ENCODE measurements at regions not wholly inside any gene's neighbourhood (a gene's known extent, or its start where the extent isn't known, plus 50 kb on each side); places are given as distances from the start of the nearest gene placed in this dataset.

DNA sequence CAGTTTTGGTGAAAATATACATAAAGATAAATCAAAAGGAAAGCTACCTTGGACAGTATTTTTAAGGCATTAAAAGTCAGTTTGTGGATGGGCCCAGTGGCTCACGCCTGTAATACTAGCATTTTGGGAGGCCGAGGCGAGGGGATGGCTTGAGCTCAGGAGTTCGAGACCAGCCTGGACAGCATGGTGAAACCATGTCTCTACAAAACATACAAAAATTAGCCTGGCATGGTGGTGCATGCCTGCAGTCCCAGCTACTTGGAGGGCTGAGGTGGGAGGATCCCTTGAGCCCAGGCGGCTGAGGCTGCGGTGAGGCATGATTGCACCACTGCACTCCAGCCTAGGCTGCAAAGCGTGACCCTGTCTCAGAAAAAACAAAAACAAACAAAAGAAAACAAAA, 1253.8 kb downstream of the MRPL39 start:
- Mint-ChIP-seq H3K9me3 (ENCODE audit: unreplicated experiment) (no peaks in the 10 kb centered on the region), H3K27ac (ENCODE audit: unreplicated experiment) (no peak overlapping the region), H3K4me3 (ENCODE audit: unreplicated experiment) (no peak overlapping the region), H3K27me3 (ENCODE audit: low read depth, unreplicated experiment) (no peaks in the 10 kb centered on the region), H3K36me3 (ENCODE audit: low read depth, unreplicated experiment) (no peaks in the 10 kb centered on the region), H3K4me1 (ENCODE audit: low read depth, unreplicated experiment) (no peaks in the 10 kb centered on the region)
- Histone ChIP-seq H3K4me1 (ENCODE audit: insufficient read depth, low read length) (no peaks in the 10 kb centered on the region), H3K4me2 (ENCODE audit: low read length) (no peak overlapping the region), H3K9me3 (ENCODE audit: insufficient read depth, low read depth, low read length) (no peaks in the 10 kb centered on the region), H3K9ac (ENCODE audit: low read length) (no peak overlapping the region), H3K4me3 (ENCODE audit: insufficient read depth, low read depth, low read length) (no peak overlapping the region), H3K36me3 (ENCODE audit: insufficient read depth, low read length) (no peaks in the 10 kb centered on the region), H3K27me3 (ENCODE audit: insufficient read depth, low read length) (no peaks in the 10 kb centered on the region), H2AFZ (ENCODE audit: low read depth, low read length) (no peak overlapping the region), H3K27ac (ENCODE audit: low read depth, low read length) (no peak overlapping the region), H3K79me2 (ENCODE audit: insufficient read depth, low read length) (no peaks in the 10 kb centered on the region), H4K20me1 (ENCODE audit: insufficient read depth, low read length) (no peaks in the 10 kb centered on the region)
- TF ChIP-seq EZH2 (IDR thresholded peaks at IDR 0.05; ENCODE audit: insufficient read depth, low read length): no peak
- TF ChIP-seq, protein P1, sequence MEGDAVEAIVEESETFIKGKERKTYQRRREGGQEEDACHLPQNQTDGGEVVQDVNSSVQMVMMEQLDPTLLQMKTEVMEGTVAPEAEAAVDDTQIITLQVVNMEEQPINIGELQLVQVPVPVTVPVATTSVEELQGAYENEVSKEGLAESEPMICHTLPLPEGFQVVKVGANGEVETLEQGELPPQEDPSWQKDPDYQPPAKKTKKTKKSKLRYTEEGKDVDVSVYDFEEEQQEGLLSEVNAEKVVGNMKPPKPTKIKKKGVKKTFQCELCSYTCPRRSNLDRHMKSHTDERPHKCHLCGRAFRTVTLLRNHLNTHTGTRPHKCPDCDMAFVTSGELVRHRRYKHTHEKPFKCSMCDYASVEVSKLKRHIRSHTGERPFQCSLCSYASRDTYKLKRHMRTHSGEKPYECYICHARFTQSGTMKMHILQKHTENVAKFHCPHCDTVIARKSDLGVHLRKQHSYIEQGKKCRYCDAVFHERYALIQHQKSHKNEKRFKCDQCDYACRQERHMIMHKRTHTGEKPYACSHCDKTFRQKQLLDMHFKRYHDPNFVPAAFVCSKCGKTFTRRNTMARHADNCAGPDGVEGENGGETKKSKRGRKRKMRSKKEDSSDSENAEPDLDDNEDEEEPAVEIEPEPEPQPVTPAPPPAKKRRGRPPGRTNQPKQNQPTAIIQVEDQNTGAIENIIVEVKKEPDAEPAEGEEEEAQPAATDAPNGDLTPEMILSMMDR (IDR thresholded peaks at IDR 0.05; ENCODE audit: insufficient read depth, low read depth, low read length): no peak
- DNase-seq (ENCODE audit: low read depth) (no peak), FAIRE-seq (no peak)

DNA sequence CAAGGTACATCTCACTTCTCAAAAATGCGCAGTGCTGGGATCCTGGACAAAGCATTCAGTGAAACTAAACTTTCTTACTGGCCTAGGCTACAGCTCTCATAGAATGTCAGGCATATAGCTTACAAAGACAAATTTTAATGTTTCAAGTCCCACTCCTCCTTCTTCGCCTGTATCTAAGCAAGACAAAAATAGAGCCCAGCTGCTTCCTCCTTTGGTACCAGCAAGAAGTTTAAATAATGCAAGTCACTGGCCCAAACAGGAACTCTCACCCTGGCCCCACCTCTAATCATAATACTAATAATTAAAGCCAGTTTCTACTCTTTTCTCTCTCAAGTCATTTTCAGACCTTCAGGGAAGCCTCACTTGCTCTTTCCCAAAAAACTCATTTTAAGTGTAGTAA, 1267.9 kb downstream of the MRPL39 start:
- Histone ChIP-seq H3K27ac (ENCODE audit: low read depth, low read length) (no peak overlapping the region), H3K9me3 (ENCODE audit: insufficient read depth, low read depth, low read length) (no peaks in the 10 kb centered on the region), H4K20me1 (ENCODE audit: insufficient read depth, low read length) (no peaks in the 10 kb centered on the region), H3K27me3 (ENCODE audit: insufficient read depth, low read length) (no peaks in the 10 kb centered on the region), H3K4me1 (ENCODE audit: insufficient read depth, low read length) (no peaks in the 10 kb centered on the region), H2AFZ (ENCODE audit: low read depth, low read length) (no peak overlapping the region), H3K79me2 (ENCODE audit: insufficient read depth, low read length) (no peaks in the 10 kb centered on the region), H3K36me3 (ENCODE audit: insufficient read depth, low read length) (no peaks in the 10 kb centered on the region), H3K9ac (ENCODE audit: low read length) (no peak overlapping the region), H3K4me2 (ENCODE audit: low read length) (no peak overlapping the region), H3K4me3 (ENCODE audit: insufficient read depth, low read depth, low read length) (no peak overlapping the region)
- no peak overlapping the region for H3K27ac Mint-ChIP-seq (ENCODE audit: unreplicated experiment)
- no peak for TF ChIP-seq EZH2 (IDR thresholded peaks at IDR 0.05; ENCODE audit: insufficient read depth, low read length)
- TF ChIP-seq, protein P1 (IDR thresholded peaks at IDR 0.05; ENCODE audit: insufficient read depth, low read depth, low read length): no peak
- H3K27me3 Mint-ChIP-seq (ENCODE audit: low read depth, unreplicated experiment): no peaks in the 10 kb centered on the region
- DNase-seq (ENCODE audit: low read depth) (no peak), FAIRE-seq (no peak)
- no peaks in the 10 kb centered on the region for H3K9me3 Mint-ChIP-seq (ENCODE audit: unreplicated experiment)
- H3K4me1 Mint-ChIP-seq (ENCODE audit: low read depth, unreplicated experiment): no peaks in the 10 kb centered on the region
- no peak overlapping the region for H3K4me3 Mint-ChIP-seq (ENCODE audit: unreplicated experiment)
- H3K36me3 Mint-ChIP-seq (ENCODE audit: low read depth, unreplicated experiment): no peaks in the 10 kb centered on the region

- no peak overlapping the region for H3K9ac ChIP-seq (ENCODE audit: low read length)
- no peaks in the 10 kb centered on the region for H3K27me3 ChIP-seq (ENCODE audit: insufficient read depth, low read length)
- TF ChIP-seq, protein P1 (IDR thresholded peaks at IDR 0.05; ENCODE audit: insufficient read depth, low read depth, low read length): no peak
- no peak for TF ChIP-seq EZH2 (IDR thresholded peaks at IDR 0.05; ENCODE audit: insufficient read depth, low read length)
- H3K79me2 ChIP-seq (ENCODE audit: insufficient read depth, low read length): no peaks in the 10 kb centered on the region
- Mint-ChIP-seq H3K9me3 (ENCODE audit: unreplicated experiment) (no peaks in the 10 kb centered on the region), H3K4me3 (ENCODE audit: unreplicated experiment) (no peak overlapping the region), H3K36me3 (ENCODE audit: low read depth, unreplicated experiment) (no peaks in the 10 kb centered on the region), H3K4me1 (ENCODE audit: low read depth, unreplicated experiment) (no peaks in the 10 kb centered on the region), H3K27ac (ENCODE audit: unreplicated experiment) (no peak overlapping the region), H3K27me3 (ENCODE audit: low read depth, unreplicated experiment) (no peaks in the 10 kb centered on the region)
- FAIRE-seq: no peak
- H3K4me1 ChIP-seq (ENCODE audit: insufficient read depth, low read length): no peaks in the 10 kb centered on the region
- H3K9me3 ChIP-seq (ENCODE audit: insufficient read depth, low read depth, low read length): peaks cover 2% of the 10 kb centered on the region
- H4K20me1 ChIP-seq (ENCODE audit: insufficient read depth, low read length): no peaks in the 10 kb centered on the region
- DNase-seq (ENCODE audit: low read depth): no peak
- no peak overlapping the region for H3K27ac ChIP-seq (ENCODE audit: low read depth, low read length)
- H3K4me2 ChIP-seq (ENCODE audit: low read length): no peak overlapping the region
- no peak overlapping the region for H2AFZ ChIP-seq (ENCODE audit: low read depth, low read length)
- no peak overlapping the region for H3K4me3 ChIP-seq (ENCODE audit: insufficient read depth, low read depth, low read length)
- no peaks in the 10 kb centered on the region for H3K36me3 ChIP-seq (ENCODE audit: insufficient read depth, low read length)
Observed at GRCh38 chr21:24336491-24336890, 1270.8 kb downstream of the MRPL39 start.

All from astrocyte (in vitro differentiated cells and primary cell).